NCI-H2196 (cell line): ENCODE measurements at regions not wholly inside any gene's neighbourhood (a gene's known extent, or its start where the extent isn't known, plus 50 kb on each side); places are given as distances from the start of the nearest gene placed in this dataset.
"Not testable (repeated sequence)": the region's sequence is repeated elsewhere in the genome, so short reads cannot be mapped to it uniquely, and the experiment has no call there.

Experiments used
- DNase-seq: peaks from one replicate; lab custom pipeline; 2025; ENCODE audit not compliant: unreplicated experiment; lab: John Stamatoyannopoulos, UW

GRCh38 chr21:14617040-14617393 is 70.9 kb upstream of the SAMSN1 start:
- DNase-seq, result no peak

DNA sequence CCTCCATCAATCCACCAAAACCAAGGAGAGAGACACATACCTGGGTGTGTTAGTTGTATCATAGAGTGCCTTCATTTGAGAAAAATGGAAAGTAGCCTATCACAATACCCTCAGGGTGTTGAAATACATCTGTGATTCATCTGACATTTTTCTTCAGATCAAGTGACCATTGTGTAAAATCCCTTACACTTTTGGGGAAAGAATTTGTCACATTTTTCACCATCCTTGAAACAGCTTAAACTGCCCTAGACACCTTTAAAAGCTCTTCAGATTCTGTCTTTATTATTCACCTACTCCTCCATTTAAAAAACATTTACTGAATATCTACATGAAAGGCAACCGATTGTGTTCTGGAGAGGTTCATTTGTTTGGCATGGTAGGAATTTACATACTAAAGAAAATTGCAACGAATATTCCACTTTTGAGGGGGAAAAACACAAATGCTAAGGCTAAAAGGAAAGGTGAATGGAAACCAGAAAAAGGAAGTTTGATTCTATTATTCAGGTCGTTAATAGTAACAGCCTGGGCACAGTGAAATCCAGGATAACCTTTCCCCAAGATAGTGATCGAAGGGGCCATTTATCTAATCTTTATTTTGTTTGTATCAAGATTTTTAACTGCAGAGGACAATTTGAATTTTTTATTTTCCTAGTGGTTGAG is 70.4 kb upstream of the SAMSN1 start:
- no peak for DNase-seq

DNA sequence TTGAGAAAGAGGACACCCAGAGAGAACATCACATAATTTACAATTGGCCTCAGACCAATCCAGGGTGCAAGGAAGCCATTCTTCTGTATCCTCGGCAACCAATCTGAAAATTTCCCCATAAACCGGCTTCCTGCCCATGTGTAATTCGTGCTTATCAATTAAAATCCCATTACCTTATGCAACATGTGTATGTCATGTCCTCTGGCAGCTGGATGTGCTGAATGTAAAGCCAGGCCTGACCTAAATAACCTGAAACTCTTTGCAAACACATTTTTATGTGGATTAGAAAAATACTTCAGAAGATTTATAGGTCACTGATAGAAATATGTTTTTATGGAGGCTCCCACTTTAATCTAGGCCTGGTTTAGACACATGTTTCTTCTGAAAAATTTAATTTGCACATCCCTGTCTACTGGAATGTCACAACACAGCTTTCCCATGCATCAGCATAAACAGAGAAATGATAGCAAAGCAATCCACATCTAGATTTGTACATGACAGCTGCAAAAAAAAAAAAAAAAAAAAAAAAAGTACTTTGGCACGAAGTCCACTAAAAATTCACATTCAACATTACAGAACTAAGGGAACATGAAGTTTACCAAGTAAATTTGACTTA is 69.4 kb upstream of the SAMSN1 start:
- no peak for DNase-seq

GRCh38 chr21:14614287-14614686 is 68.2 kb upstream of the SAMSN1 start:
- DNase-seq, result no peak

GRCh38 chr21:14613486-14614224 is 67.5 kb upstream of the SAMSN1 start:
- no peak for DNase-seq

- DNase-seq, result not testable (repeated sequence)
These were observed 64.0 kb upstream of the SAMSN1 start for GRCh38 chr21:14610119-14610518.

DNA sequence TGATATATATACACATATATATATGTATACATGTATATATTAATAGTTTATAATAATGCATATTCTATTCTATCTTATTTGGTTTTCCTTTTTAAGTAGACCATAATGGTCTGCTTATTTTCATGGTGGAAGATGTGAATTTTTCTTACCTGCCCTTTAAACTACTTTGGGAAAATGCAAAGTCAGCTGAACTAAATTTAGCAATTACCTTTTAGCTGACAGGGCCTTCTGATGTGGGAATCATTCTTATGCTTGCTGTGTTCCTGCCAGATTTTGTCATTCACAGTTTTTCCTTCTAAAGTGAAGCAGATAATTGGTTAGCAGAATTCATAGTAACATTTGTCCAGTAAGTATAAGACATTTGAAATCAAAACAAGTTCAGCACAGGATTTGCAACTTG is 63.2 kb upstream of the SAMSN1 start:
- no peak for DNase-seq

- DNase-seq, result no peak
These were observed 61.1 kb upstream of the SAMSN1 start for GRCh38 chr21:14607262-14607661.

GRCh38 chr21:14603202-14603601 is 57.1 kb upstream of the SAMSN1 start:
- DNase-seq, result no peak

GRCh38 chr21:14602382-14602958 is 56.4 kb upstream of the SAMSN1 start:
- DNase-seq, result no peak

DNA sequence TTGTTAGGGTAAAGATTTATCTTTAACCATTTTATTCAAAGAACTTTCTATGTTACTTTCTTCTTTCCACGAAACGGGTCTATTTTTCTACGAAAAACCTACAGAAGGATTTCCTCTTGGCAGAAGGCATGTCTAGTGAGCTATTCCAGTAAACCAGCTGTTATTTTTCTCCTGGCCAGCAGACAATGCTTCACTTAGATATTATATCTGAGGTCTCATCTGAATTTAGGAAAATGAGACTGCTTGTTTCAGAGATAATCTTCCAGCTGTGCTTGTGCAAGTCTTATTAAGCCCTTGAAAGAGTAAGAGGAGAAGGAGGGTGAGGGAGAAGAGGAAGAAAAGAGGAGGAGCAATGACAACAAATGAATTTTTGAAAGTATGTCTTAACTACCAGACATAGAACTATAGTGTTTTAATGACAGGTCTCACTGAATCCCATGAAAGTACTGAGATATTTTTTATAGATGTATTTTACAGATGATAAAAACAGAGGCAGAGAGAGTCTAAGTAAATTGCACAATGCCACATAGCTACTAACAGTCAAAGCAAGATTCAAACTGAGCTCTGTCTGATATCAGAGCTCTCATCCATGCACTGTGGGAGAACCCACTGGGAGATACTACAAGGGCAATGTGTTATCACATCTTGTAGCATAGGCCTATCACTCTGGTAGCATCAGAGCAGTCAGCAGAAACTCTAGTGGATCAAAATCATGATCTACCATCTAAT is 54.6 kb upstream of the SAMSN1 start:
- no peak for DNase-seq

GRCh38 chr21:14598065-14598464 is 52.0 kb upstream of the SAMSN1 start:
- no peak for DNase-seq
